OCI-LY1 (cell line): ENCODE measurements at regions not wholly inside any gene's neighbourhood (a gene's known extent, or its start where the extent isn't known, plus 50 kb on each side); places are given as distances from the start of the nearest gene placed in this dataset.

ENCODE experiments used
- H2AFZ ChIP-seq: fragments of 200-600 bp; sonication (generic), shearing (Covaris generic); 2 replicates; pipeline ENCODE4 v1.6.0; 2014; ENCODE audit warnings: antibody characterized with exemption, mild to moderate bottlenecking, low read length
- H3F3A ChIP-seq: fragments of 200-600 bp; sonication (generic), shearing (Covaris generic); 2 replicates; pipeline ENCODE4 v1.6.0; 2014; ENCODE audit warnings: mild to moderate bottlenecking, antibody characterized with exemption, low read length, moderate library complexity; ENCODE audit not compliant: insufficient read depth
- H3K27ac ChIP-seq: fragments of 200-600 bp; sonication (generic); 2 replicates; pipeline ENCODE4 v1.5.1; 2014; ENCODE audit warnings: low read length, mixed run types, mild to moderate bottlenecking, low read depth; ENCODE audit not compliant: poor library complexity, severe bottlenecking
- H3K27me3 ChIP-seq: fragments of 200-600 bp; sonication (generic); 2 replicates; pipeline ENCODE4 v1.6.0; 2014; ENCODE audit warnings: antibody characterized with exemption, mild to moderate bottlenecking, low read length, moderate library complexity; ENCODE audit not compliant: insufficient read depth
- H3K36me3 ChIP-seq: fragments of 200-600 bp; sonication (generic); 2 replicates; pipeline ENCODE4 v1.6.1; 2014; ENCODE audit warnings: mild to moderate bottlenecking, antibody characterized with exemption, low read length, moderate library complexity, mixed read lengths; ENCODE audit not compliant: insufficient read depth
- H3K4me1 ChIP-seq: fragments of 200-600 bp; sonication (generic); 2 replicates; pipeline ENCODE4 v1.5.1; 2014; ENCODE audit warnings: mild to moderate bottlenecking, low read length, moderate library complexity; ENCODE audit not compliant: insufficient read depth, severe bottlenecking
- H3K4me2 ChIP-seq: fragments of 200-600 bp; sonication (generic), shearing (Covaris generic); 2 replicates; pipeline ENCODE4 v1.6.1; 2014; ENCODE audit warnings: low read length
- H3K4me3 ChIP-seq: fragments of 200-600 bp; sonication (generic); 2 replicates; pipeline ENCODE4 v1.5.1; 2014; ENCODE audit warnings: low read length, low read depth, mild to moderate bottlenecking, mixed read lengths; ENCODE audit not compliant: poor library complexity, severe bottlenecking
- H3K79me2 ChIP-seq: fragments of 200-600 bp; shearing (Covaris generic); 2 replicates; pipeline ENCODE4 v1.6.1; 2016; ENCODE audit warnings: mixed run types, low read length, mixed read lengths; ENCODE audit not compliant: insufficient read depth
- H3K9ac ChIP-seq: fragments of 200-600 bp; sonication (generic), shearing (Covaris generic); 2 replicates; pipeline ENCODE4 v1.6.1; 2014; ENCODE audit warnings: mild to moderate bottlenecking, low read length, mixed read lengths
- H3K9me2 ChIP-seq: fragments of 200-600 bp; sonication (generic), shearing (Covaris generic); 2 replicates; pipeline ENCODE4 v1.6.1; 2014; ENCODE audit warnings: low read depth, mild to moderate bottlenecking, low read length, mixed read lengths
- H3K9me3 ChIP-seq: fragments of 200-600 bp; shearing (Covaris generic); 2 replicates; pipeline ENCODE4 v1.6.1; 2014; ENCODE audit warnings: low read length, mixed read lengths
- H4K20me1 ChIP-seq: fragments of 200-600 bp; sonication (generic), shearing (Covaris generic); 2 replicates; pipeline ENCODE4 v1.6.0; 2016; ENCODE audit warnings: mild to moderate bottlenecking, low read length; ENCODE audit not compliant: insufficient read depth
- EZH2 ChIP-seq: fragments of 200-600 bp; sonication (generic), shearing (Covaris generic); IDR thresholded peaks from 2 replicates; pipeline ENCODE4 v1.8.0; 2017; ENCODE audit warnings: borderline replicate concordance, mixed run types, mild to moderate bottlenecking, antibody characterized with exemption, low read length, moderate library complexity, mixed read lengths
- TF ChIP-seq, protein P1 (sequence below): fragments of 200-600 bp; sonication (generic), shearing (Covaris generic); IDR thresholded peaks from 2 replicates; pipeline ENCODE4 v1.5.1; 2017; ENCODE audit warnings: mild to moderate bottlenecking, antibody characterized with exemption, low read length, moderate library complexity, mixed read lengths

DNA sequence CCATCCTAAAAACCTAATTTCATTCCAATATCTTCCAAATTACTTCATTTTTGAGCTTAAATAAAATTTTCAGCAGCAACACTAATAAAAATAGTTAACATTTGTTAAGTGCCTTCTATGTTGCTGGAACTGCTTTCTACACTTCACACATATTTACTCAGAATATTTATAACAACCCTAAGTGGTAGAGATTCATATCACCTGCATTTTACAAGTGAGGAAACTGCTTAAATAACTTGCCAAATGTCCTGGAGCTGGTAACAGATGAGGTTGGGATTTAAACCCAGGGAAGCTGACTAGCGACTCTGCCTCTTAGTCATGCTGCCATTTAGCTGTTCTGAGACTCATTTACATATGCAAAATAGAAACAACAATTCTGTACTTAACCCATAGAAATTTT, 86.1 kb upstream of the PBX1 start:
- no peak overlapping the region for H3K27ac ChIP-seq
- H2AFZ ChIP-seq: no peak overlapping the region
- no peaks in the 10 kb centered on the region for H3K4me1 ChIP-seq
- no peaks in the 10 kb centered on the region for H3K27me3 ChIP-seq
- TF ChIP-seq, protein P1, sequence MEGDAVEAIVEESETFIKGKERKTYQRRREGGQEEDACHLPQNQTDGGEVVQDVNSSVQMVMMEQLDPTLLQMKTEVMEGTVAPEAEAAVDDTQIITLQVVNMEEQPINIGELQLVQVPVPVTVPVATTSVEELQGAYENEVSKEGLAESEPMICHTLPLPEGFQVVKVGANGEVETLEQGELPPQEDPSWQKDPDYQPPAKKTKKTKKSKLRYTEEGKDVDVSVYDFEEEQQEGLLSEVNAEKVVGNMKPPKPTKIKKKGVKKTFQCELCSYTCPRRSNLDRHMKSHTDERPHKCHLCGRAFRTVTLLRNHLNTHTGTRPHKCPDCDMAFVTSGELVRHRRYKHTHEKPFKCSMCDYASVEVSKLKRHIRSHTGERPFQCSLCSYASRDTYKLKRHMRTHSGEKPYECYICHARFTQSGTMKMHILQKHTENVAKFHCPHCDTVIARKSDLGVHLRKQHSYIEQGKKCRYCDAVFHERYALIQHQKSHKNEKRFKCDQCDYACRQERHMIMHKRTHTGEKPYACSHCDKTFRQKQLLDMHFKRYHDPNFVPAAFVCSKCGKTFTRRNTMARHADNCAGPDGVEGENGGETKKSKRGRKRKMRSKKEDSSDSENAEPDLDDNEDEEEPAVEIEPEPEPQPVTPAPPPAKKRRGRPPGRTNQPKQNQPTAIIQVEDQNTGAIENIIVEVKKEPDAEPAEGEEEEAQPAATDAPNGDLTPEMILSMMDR: no peak
- no peak for TF ChIP-seq EZH2
- no peak overlapping the region for H3K9ac ChIP-seq
- no peak overlapping the region for H3K4me3 ChIP-seq
- no peaks in the 10 kb centered on the region for H4K20me1 ChIP-seq
- H3K9me3 ChIP-seq: no peaks in the 10 kb centered on the region
- no peaks in the 10 kb centered on the region for H3K79me2 ChIP-seq
- no peaks in the 10 kb centered on the region for H3K36me3 ChIP-seq
- H3F3A ChIP-seq: no peaks in the 10 kb centered on the region
- no peaks in the 10 kb centered on the region for H3K9me2 ChIP-seq
- no peak overlapping the region for H3K4me2 ChIP-seq

DNA sequence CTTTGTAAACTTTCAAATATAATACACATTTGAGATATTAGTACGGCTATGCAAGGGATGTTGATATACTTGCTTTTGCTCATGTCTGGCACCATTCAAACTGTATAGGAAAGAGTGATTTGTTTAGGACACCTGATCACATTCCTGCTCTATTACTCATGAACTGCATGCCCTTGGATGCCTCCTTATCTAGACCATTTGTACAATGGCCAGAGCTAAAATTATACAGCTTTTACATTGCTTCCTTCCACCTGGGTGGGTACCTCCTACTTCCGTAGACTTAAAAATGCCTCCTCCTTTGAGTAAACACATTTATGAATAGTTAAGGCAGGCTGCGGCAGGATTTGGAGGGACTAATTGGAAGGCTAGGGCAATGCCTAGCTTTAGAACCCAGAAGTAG, 85.4 kb upstream of the PBX1 start:
- no peak overlapping the region for H3K4me3 ChIP-seq
- no peaks in the 10 kb centered on the region for H3K79me2 ChIP-seq
- no peaks in the 10 kb centered on the region for H4K20me1 ChIP-seq
- no peak overlapping the region for H3K4me2 ChIP-seq
- H2AFZ ChIP-seq: no peak overlapping the region
- no peaks in the 10 kb centered on the region for H3F3A ChIP-seq
- no peak for TF ChIP-seq EZH2
- H3K9me3 ChIP-seq: no peaks in the 10 kb centered on the region
- no peaks in the 10 kb centered on the region for H3K36me3 ChIP-seq
- H3K27me3 ChIP-seq: no peaks in the 10 kb centered on the region
- no peaks in the 10 kb centered on the region for H3K4me1 ChIP-seq
- H3K27ac ChIP-seq: no peak overlapping the region
- H3K9me2 ChIP-seq: no peaks in the 10 kb centered on the region
- no peak overlapping the region for H3K9ac ChIP-seq

DNA sequence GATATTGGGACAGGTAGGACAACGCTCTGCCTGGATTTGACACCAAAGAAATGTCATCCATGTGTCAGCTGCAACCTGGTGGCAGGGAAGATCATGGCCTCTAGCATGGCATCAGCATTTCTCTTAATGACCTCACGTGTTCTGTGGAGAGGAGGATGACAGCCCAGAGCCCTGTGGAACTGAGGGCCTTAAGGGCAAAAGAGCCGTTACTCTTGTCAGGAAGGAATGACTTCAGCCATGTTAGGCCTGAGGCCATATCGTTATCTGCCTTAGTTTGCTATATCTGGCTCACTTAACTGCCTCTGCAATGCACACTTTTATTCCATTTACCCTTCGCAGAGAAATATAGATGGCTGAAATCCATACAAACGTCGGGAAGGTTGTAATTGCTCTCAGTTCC, 83.2 kb upstream of the PBX1 start:
- Histone ChIP-seq H3K4me3 (no peak overlapping the region), H3K4me1 (no peaks in the 10 kb centered on the region), H3K79me2 (no peaks in the 10 kb centered on the region), H3K27ac (no peak overlapping the region), H3K27me3 (no peaks in the 10 kb centered on the region), H3K9me3 (no peaks in the 10 kb centered on the region), H3K9me2 (no peaks in the 10 kb centered on the region), H2AFZ (no peak overlapping the region), H4K20me1 (no peaks in the 10 kb centered on the region), H3K4me2 (no peak overlapping the region), H3K9ac (no peak overlapping the region), H3F3A (no peaks in the 10 kb centered on the region), H3K36me3 (no peaks in the 10 kb centered on the region)
- TF ChIP-seq EZH2: no peak
- TF ChIP-seq, protein P1: no peak

DNA sequence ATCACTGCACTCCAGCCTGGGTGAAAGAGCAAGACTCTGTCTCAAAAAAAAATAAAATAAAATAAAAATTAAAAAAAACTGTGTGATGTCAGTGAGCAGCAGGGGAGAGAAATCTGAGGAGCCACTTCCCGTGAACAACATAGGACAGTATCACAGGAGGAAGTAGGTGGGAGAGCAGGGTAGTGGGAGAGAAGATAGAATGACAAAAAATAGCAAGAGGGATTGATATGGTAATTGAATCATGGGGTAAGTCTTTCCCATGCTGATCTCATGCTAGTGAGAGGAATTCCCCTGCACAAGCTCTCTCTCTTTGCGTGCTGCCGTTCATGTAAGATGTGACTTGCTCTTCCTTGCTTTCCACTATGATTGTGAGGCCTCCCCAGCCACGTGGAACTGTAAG, 81.6 kb upstream of the PBX1 start:
- Histone ChIP-seq H3K36me3 (no peaks in the 10 kb centered on the region), H3K27ac (no peak overlapping the region), H3K9me2 (no peaks in the 10 kb centered on the region), H3K4me3 (no peak overlapping the region), H3F3A (no peaks in the 10 kb centered on the region), H3K4me1 (no peaks in the 10 kb centered on the region), H3K79me2 (no peaks in the 10 kb centered on the region), H3K9ac (no peak overlapping the region), H3K27me3 (no peaks in the 10 kb centered on the region), H4K20me1 (no peaks in the 10 kb centered on the region), H3K4me2 (no peak overlapping the region), H3K9me3 (no peaks in the 10 kb centered on the region), H2AFZ (no peak overlapping the region)
- no peak for TF ChIP-seq EZH2
- TF ChIP-seq, protein P1: no peak
